ENCODE measurements at regions not wholly inside any gene's neighbourhood (a gene's known extent, or its start where the extent isn't known, plus 50 kb on each side); places are given as distances from the start of the nearest gene placed in this dataset.
"Not testable (repeated sequence)": the region's sequence is repeated elsewhere in the genome, so short reads cannot be mapped to it uniquely, and the experiment has no call there.

DNA sequence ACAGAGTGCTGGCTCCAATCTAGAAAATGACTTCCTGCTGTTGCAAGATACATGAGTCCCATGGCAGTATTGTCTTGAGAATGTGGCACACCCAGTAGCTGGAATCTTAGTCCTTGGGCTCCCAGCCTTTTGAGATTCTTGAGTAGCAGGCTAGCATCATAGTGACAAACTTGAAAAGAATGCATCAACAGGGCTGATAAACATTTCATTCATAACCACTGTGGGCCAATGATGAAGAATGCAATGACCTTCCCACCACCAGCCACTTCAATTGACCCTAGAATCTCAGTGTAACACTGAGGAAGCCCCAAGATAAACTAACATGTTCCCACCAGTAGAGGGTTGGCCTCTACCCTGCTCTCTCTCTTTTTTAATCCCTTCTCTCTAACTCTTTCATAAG, 329.3 kb downstream of the GBA3 start:
- no peak for DNase-seq (ENCODE audit: low read depth)

DNA sequence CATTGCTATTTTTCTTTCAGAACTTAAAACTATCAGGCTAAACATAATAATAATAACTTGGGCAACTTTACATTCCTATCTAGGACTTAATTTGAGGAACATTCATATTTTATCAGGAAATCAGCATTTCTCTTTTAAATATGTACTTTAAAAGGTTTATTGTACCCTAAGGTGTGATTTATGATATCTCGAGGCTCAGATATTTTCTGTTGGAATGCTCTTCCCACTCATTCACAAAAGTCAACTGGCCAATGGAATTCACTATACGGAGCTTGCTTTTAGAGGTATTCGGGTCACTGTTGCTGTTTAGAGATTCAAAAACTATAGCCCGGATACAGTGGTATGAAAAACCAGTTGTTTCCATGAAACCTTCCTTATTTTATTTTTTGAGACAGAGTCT, 328.3 kb downstream of the GBA3 start:
- no peak for DNase-seq (ENCODE audit: low read depth)

DNA sequence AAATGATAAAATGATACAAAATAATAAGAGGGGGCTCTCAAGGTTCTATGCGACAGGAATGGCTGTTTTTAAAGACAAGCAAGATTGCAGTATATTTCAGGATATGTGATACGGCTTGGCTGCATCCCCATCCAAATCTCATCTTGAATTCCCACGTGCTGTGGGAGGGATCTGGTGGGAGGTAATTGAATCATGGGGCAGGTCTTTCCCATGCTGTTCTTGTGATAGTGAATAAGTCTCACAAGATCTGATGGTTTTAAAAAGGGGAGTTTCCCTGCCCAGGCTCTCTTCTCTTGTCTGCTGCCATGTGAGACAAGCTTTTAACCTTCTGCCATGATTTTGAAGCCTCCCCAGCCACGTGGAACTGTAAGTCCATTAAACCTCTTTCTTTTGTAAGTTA, 327.7 kb downstream of the GBA3 start:
- not testable (repeated sequence) for DNase-seq (ENCODE audit: low read depth)

DNA sequence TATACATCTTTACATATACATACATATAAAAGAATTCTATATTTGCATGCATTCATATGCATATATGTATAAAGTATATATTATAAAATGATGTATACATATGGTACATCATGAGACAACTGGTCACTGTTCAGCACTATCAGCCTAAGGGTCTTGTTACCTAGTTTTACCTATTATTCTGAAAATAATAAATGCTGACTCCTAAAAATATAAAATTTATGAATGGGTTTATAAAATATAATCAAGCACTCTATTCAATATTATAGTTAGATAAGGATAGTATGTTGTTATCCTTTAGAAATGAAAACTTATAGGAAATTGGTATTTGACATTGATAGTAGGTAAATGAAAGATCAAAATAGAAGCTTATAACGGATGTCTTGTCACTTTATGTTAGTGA, 324.2 kb downstream of the GBA3 start:
- no peak for DNase-seq (ENCODE audit: low read depth)

DNA sequence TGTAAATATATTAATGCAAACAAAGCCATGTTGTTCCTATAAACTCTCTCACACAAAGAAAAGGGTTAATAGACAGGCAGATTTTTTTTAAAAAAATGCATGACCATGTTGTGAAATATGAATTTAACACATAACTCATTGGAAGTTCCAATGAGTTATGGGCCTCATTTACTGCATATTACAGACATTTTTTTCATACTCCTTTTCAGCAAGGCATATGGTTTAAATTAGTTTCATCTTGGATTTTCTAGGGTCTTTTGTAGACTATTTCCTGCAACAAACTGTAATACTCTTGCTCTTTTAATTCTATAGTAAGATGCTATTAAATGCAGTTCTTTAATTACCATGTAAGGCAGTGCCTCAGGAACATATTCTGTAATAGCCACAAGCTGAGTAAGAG, 323.1 kb downstream of the GBA3 start:
- no peak for DNase-seq (ENCODE audit: low read depth)

DNA sequence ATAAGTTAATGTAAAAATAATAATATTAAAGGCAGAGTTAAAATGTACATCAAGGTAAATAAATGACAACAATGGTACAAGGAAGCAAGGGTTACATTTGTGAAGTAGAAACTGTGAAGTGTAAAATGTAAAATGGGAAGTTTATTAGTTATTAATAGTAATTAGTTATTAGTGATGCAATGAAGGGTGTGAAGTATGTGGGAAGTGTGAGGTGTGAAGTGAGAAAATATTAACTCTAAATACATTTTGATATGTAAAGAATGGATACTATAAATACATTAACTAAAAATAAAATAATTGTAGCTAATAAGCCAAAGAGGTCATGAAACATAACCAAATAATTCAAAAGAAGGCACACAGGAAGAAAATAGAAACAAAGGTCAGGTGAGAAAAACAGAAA, 316.4 kb downstream of the GBA3 start:
- no peak for DNase-seq (ENCODE audit: low read depth)

DNA sequence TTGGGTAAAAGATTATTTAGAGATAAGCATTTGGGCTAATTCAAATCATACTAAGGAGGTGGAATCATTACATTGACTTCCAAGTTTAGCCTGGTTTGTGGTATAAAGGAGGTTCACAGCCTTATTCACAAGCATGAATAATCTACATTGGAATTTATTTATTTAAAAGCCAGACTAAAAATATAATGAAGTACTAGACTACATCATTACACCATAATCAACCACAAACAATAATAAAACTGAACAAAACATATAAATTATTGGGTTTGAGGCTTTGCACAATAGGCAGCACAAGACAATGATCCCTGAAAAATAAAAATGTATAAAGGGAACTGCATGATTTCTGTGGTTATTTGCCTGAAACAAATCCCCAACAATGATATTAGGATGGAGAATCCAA, 314.0 kb downstream of the GBA3 start:
- DNase-seq (ENCODE audit: low read depth) = no peak

DNA sequence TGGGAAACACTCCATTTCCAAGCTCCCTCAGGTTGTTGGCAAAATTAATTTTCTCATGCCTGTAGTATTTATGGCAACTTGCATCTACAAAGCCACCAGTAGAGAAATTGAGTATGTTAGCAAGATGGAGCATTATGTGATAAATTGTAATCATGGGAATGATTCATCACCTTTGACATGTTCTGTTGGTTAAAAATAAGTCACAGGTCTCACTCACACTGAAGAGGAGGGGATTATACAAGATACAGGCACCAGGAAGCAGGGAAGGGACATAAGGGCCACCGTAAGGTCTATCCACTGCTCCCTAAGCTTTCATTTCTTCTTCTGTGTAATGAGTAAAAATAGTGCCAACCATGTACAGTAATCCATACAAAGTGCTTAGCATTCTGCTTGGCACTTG, 313.0 kb downstream of the GBA3 start:
- no peak for DNase-seq (ENCODE audit: low read depth)

DNA sequence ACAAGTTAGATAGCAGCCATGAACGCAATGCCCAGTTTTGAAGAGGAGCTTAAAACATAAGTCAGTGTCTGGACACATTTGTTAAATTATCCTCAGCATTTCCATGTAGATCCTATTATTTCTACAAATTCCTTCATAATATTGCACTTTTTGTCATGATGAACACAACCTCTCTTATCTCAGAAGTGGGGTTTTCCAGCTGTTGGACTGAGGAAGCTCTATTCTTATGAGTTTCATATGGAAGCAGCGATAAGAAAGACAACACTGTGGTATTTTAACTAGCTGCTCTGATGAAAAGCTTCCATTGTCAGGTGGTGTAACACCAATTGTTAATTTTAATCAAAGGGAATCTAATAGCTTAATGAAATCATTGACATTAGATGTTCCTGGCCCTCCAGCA, 308.7 kb downstream of the GBA3 start:
- DNase-seq (ENCODE audit: low read depth) = no peak

DNA sequence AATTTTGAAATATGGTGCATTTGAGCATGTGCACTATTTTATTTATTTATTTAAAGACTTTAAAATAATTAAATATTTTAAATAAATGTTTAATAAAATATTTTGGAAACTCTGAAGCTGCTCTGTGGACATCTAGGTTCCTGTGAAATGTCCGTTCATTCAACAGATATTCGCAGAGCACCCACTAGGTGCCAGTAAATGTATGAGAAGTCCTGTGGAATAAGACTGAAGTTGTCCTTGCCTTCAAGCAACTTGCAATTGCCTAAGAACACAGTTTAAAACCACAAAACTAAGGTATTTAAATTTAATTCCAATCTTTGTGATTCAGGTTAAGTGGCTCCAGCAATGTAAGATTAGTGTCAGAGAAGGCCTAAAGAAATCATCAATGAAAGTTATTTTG, 306.7 kb downstream of the GBA3 start:
- DNase-seq (ENCODE audit: low read depth) = no peak

DNA sequence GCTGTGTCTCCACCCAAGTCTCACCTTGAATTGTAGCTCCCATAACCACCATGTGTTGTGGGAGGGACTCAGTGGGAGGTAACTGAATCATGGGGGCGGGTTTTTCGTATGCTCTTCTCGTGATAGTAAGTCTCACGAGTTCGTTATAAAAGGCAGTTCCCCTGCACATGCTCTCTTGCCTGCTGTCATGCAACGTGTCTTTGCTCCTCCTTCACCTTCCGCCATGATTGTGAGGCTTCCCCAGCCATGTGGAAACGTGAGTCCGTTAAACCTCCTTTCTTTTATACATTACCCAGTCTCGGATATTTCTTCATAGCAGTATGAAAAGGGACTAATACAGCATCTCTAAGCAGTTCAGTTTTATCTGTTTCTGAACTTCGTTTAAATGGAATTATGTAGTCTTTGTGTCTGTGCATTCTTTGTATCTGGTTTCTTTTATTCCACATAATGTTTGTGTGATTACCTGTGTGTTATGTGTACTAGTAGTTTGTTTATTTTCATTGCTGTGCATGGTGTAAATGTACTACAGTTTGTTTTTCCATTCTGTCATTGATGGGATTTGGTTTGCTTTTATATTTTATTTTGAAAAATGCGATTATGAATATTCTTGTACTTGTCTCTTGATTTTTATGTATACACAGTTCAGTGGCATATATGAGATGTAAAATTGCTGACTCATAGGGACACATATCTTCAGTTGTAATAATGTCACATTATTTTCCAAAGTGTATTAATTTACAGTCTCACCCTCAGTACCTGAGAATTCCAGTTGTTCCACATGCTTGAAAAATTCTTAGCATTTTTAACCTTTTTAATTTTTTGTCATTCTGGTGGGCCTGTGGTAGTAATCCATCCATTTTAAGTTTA, 304.9 kb downstream of the GBA3 start:
- no peak for DNase-seq (ENCODE audit: low read depth)

DNA sequence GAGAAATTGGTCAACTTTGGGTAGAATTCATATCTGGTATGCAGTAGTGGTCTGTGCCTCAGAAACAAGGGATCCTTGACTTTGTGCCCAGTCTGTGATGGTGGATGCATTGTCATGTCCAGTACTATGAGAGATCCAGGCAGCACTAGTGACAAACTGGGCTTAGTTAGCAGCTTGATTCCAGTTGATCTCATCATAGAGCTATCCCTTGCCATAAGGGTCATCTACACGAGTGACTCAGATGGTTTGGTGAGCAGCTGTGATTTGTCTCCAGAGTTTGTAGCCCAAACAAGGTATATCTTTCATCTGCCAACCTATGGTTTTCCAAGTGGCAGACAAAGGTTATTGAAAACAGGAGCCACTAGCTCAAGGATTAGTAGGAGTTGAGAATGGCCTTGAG, 298.8 kb downstream of the GBA3 start:
- DNase-seq (ENCODE audit: low read depth) = no peak

DNA sequence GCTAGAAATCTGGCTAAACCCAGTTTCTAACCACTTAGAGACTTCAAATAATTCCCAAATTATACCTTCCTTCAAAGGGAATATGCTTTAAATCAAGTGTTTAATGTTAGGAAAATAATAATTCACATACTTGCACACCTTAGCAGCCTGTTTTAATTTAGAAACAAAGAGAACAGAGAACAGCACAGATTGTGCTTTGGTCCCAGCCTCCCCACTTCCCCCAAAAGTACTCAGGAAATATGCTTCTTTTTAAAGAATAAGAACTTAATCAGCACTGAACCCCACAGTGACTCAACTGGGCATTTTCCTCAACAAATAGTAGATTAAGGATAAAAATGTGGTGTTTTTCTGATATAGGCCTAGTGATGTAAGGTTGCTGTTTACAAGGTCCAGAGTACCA, 295.8 kb downstream of the GBA3 start:
- no peak for DNase-seq (ENCODE audit: low read depth)

DNA sequence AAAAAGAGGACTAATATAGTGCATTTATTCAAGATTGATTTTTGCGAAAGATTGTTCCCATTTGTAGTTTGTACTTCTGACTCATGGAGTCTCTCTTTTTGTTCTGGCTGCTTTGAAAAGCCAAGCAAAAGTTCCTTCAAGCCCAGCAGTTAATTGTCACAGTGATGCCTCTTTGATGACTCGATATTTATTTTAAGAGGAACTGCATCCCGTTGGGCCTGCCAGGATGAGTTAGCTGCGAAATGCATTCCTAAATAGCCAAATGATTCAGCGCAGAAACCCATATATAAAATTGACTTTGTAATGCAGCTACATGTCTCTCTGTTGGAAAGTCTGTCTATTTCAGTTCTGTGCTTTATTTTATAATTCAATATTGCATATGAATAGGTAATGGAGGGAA, 295.1 kb downstream of the GBA3 start:
- no peak for DNase-seq (ENCODE audit: low read depth)

DNA sequence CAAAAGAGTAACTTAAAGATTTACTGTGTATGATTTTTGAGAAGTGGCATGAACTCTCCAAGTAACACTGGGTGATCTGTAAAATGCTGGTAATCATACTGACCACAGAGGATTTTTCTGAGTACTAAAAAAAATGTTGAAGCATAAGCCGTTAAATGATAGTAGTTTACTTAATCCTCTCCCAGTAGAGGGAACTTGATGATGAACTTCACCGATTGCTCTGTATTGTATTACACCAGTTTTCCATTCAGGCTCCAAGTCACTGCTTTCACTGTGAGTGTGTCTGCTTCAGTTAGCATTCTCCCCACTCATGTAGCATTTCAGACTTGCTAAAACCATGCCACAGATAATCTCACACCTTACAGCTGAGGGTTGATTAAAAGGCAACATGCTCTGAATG, 294.1 kb downstream of the GBA3 start:
- DNase-seq (ENCODE audit: low read depth) = no peak

DNA sequence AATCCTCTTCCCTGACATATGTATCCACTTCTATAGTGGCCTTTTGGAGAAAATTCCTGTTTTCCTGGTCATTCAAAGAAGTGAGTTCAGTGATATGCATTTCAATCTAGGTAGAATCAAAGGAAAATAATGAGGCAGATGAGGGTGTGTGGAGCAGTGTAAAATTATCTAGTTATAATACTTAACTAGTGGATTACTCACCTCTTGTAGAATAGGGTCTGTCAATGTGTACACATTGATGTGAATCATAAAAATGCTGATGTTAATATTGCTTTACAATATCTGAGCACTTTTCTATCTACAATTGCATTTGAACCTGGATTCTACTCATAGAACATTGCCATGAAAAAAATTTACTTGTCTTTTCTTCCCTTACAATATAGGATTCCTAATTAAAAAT, 293.5 kb downstream of the GBA3 start:
- DNase-seq (ENCODE audit: low read depth) = no peak

DNA sequence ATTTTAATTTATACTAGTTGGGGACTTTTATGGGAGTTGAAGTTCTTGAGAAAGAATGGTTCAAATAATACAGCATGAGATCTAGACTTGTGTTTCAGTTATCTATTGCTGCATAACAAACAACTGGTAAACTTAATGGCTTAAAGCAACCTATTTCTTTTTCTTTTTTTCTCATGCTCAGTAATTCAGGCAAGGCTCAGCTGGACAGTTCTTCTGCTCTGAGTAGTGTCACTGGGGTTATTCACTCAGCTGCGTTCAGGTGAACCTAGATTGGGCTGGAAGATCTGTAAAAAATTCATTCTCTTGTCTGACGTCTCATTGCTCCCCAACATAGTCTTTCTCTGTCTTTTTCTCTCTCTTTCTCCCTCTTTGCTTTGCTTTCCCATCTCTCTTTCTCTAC, 291.7 kb downstream of the GBA3 start:
- DNase-seq (ENCODE audit: low read depth) = no peak

DNA sequence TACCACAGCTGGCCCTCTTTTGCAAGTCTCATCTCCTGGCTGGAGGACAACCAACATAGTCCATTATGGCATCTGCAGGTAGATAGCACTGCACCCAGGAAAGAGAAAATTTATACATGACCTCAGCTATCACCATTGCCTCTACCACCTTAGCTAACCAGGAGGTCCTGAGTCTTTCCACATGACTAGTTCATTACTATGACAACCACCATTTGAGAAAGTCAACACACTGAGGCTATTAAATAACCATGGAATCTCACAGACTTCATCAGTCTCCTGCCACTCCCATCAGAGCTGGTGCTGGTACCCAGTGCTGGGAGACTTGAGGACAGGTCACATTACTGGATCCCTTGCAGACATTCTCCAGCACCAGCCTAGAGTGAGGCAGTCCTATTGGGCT, 285.9 kb downstream of the GBA3 start:
- DNase-seq (ENCODE audit: low read depth) = no peak

DNA sequence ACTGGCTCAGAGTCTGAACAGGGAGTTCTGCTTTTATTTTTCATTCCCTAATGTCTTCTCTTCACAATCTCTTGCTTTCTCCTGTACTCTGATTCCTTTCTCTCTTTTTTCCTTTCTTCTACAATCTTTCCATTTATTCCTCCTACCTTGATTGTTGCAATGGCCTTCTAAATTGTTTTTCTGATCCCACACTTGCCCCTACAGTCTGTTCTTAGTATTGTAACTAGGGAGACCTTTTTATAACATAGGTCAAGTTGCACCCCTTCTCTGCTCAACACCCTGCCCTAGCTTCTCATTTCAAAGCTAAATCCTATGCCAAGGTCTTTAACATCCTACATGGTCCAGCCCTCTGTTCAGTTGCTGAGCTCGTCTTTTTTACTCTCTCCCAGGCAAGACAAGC, 277.9 kb downstream of the GBA3 start:
- no peak for DNase-seq (ENCODE audit: low read depth)

DNA sequence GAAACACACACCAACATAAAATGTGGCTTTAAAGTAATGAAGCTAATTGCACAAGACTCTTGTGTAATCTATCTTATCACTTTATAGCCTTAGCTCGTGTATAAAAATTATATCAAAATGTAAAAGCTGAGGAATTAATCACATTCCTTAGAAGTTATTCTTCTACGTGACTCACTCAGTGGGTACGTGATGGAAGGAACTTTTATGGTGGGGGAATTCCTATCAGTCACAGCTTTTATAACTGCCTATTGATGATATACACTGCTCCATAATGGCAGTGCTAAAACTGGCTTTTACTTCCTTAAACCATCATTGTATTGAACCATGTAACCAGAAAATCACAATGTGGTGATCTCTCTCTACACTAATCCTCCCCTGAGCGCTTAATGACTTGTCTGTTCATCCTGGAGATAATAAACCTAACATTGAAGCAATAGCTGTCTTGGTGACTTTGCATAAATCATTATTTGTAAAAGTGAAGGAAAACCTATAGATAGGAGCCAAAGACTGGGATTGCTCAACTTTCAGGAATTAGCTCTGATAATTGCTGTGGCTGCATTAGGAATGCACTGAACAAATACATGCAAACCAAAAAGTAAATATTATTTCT, 276.7 kb downstream of the GBA3 start:
- DNase-seq (ENCODE audit: low read depth) = no peak

DNA sequence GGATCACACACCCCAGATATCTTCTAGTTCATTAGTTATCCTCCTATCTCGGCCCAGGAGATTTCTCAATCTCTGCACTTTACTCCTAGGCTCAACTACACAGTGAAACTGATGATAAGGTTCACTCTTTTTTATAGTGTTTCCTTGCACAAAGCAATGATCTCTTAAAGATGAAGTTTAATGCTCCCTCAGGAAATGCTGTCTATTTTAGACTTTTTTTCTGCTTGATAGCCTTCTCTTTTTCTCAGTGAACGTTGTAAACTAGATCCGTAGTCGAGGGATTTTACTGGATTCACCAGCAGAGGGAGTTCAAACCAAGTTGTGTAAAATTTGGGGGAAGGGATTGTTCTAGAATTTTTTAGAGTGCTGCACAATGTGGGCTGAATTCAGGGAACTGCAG, 269.6 kb downstream of the GBA3 start:
- DNase-seq (ENCODE audit: low read depth) = no peak

DNA sequence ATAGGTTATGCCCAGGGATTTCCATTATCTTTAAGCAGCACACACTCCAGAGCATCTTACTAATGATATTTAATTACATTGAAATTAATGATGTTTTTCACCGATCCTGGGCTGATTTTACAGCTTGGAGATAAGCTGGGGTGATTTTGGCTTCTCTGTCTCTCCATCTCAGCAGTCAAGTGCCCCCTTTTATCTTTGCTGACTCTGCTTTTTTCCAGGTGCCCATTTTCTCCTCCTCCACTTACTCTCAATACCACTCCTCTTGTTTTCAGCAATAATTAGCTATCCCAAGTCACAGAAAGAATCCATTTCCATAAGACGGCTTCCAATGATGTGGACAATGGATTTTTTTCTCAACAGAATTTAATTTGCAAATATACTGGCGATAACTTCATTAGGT, 266.7 kb downstream of the GBA3 start:
- DNase-seq (ENCODE audit: low read depth) = no peak

DNA sequence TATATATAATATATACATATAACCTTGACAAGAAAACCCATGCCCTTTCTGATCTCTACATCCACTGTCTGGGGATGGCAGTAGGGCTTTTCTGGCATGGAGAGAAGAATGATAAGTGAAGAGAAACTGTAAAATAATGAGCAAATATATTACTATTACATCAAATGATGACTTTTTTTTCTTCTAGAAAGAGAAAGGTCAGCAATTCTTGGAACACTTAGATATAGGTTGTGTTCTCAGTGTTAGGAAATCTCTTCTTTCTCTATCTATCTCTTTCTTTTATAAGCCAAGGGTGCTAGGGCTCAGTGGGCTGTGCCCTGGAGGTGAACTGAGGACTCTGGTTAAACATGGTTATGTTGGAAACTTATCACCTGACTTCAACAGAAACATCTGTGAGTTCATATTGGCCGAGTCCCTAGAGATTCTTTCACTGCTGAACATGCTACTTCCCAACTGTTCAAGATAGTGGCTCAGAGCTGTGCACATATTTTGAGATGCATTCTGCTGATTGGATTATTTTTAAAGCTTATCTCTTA, 265.1 kb downstream of the GBA3 start:
- DNase-seq (ENCODE audit: low read depth) = no peak

Data from activated T-cell treated with anti-CD3 and anti-CD28 coated beads for 24 hours (primary cell).